Activated CD4-positive, alpha-beta T cell treated with anti-CD3 and anti-CD28 coated beads, Interleukin-2, amount 50 U/mL, for 16 hours (primary cell): ENCODE measurements at regions not wholly inside any gene's neighbourhood (a gene's known extent, or its start where the extent isn't known, plus 50 kb on each side); places are given as distances from the start of the nearest gene placed in this dataset.
"Not testable (repeated sequence)": the region's sequence is repeated elsewhere in the genome, so short reads cannot be mapped to it uniquely, and the experiment has no call there.

Source experiments
- DNase-seq: peaks from one replicate; pipeline ENCODE4 v3.0.0-alpha.2; 2020

DNA sequence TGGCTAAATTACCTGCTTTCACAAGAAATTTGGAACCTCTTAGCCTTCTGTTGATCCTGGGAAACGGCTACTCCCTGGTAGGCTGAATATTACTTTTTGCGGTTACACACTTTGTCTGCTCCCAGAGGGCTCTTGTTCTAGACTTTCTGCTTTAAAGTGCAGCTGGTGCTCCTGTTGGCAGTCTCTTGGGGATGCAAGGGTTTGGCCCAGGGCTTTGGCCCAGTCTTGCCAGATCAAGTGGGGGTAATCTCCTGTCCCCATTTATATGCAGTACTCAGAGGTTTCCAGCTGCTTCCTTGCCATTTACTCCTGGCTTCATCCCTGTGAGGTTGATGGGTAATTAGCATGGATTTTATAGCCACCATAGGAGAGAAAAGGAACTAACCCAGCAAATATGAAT lies 558.2 kb upstream of the MIS18BP1 start:
- DNase-seq = no peak

DNA sequence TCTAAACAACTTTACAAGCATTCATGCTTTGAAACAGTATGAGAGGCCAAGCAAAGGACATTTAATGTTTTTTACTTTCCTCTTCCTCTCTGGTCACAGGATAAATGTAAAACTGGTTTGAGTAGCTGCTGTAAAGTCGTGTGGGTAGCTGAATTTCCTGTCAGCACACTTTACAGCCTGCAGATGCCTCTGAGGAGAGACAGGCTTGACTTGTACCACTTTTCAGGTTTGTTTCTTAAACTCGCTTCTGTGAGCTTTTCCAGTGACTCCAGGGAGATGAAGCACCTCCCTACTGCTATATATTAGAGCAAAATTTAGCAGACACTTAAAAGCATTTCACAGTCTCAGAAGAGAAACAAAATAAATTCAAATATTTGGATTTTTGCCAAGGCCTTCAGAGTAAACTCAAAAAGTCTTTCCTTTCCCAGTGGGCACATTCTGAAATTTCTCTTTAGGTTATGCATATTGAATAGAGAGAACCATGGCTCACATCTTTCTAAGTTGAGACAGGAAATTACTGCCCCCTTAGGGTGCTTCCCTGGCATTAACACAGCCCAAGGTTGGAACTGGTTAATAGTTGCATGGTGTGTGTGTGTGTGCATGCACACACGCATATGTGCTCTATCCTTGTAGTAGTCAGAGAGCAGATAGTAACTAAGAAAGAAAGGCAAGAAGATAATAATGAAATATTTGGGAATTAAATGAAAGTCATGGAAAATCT lies 557.3 kb upstream of the MIS18BP1 start:
- no peak for DNase-seq

DNA sequence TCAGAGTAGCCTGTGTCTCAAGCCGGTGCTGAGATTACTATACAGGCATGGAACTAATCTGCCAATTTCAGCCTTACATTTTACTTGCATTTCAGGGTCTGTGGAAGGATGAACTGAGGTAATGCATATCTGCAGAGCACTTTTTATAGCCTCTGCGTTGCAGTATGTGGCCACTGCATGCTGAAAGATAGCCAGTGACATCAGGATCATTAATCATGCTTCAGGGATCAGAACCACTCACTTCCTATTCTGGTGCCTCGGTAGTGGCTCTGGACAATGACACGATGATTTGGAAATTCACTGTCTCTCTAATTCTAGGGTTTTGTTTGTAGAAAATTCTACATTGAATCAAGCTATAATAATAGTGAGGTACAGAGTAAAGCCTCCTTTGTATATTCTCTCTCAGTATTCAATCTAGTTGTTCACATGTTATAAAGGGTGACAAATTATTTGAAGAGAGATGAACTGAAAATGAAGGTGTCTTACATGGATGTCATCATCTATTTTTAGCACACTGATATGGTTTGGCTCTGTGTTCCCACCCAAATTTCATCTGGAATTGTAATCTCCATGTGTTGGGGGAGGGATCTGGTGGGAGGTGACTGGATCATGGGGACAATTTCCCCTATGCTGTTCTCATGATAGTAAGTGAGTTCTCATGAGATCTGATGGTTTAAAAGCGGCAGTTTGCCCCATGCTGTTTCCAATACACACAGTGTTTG lies 554.3 kb upstream of the MIS18BP1 start:
- no peak for DNase-seq

DNA sequence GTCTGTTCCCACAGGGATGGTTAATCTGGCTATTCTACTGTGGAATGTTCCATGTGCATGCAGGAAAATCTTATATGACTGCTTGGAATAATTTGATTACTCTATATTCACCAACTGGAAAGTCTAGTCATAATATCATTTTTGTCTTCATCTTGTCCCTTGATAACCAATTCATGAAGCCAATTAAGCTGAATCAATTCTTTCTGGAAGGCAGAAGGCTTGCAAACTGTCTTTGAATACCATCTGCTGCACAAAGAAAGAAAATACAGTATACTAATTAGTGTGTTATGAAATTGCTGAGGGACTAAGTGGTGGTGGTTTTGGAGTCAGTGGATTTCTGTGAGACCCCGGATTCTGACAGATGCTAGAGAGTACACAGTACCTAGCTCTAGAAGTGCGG lies 546.5 kb upstream of the MIS18BP1 start:
- DNase-seq = no peak

DNA sequence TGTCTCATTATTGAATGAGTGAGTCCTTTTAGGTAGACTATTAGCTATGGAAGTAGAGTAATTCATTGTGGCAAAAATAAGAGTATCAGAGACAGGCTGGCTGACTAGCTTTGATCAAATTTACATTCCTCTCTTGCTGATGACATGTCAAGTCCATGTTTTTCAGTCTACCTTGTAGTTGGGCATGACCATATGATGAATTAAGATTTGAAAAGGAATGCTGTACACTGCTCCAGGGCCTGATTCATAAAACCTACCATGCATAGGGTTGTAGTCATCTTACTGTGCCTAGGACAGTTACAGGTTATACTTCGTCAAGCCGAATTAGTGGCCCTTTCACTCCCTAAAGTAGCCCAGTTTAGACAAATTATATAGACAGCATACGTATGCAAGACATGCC lies 545.7 kb upstream of the MIS18BP1 start:
- no peak for DNase-seq

DNA sequence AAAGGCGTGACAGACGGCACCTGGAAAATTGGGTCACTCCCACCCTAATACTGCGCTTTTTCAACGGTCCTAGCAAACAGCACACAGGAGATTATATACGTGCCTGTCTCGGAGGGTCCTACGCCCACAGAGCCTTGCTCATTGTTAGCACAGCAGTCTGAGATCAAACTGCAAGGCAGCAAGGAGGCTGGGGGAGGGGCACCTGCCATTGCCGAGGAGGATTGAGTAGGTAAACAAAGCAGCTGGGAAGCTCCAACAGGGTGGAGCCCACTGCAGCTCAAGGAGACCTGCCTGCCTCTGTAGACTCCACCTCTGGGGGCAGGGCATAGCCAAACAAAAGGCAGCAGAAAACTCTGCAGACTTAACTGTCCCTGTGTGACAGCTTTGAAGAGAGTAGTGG lies 543.0 kb upstream of the MIS18BP1 start:
- DNase-seq = not testable (repeated sequence)

DNA sequence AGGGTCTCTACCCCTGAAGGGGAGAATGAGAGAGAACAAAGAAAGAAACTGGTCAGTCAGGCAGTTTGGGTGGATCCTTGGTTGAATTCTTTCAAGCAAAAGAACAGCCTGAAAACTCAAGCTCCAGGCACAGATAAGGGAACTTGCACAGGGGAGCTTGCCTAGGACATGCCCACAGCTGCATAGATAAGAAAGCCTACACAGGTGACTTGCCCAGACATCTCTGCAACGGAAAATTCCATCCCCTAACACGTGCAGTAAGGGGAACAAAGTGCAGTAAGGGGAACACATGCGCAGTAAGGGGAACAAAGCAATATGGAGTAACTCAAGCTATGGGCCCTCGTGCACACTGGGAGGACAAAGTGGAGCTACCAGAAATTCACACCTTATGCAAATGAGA lies 540.1 kb upstream of the MIS18BP1 start:
- no peak for DNase-seq

DNA sequence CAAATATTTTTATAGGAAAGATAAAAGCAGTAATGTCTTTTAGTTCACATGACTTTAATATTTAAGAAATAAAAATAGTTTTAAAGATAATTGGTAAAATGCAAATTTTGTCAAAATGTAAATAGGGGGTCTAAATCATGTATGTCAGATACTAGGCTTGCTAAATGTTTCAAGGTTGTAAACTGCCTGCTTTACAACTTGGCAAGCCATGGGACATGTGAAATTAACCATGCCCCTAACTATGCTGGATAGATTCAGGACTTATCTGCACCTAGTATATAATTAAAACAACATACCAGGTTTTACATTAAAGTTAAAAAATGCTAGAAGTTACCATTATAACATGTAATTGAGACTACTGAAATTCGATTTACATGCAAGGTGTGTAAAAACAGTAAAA lies 537.3 kb upstream of the MIS18BP1 start:
- DNase-seq = no peak

DNA sequence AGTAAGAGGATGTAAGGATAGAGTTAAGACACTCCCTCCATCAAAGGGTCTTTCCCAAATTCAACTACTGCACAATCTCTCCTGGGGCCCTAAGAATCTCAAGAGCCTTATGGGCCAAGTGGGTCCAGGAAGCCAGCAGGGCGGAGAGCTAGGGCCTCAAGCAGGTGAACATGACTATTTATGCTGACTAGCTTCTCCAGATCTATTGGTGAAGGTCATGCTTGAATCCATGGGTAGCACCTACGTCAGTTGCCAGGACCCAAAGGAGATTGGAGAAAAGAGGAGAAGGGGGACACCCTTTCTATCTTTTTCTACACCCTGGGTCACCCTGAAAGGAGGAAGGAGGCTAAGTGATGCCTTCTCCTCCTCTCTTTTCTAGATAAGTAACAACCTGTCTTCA lies 534.2 kb upstream of the MIS18BP1 start:
- DNase-seq = no peak

DNA sequence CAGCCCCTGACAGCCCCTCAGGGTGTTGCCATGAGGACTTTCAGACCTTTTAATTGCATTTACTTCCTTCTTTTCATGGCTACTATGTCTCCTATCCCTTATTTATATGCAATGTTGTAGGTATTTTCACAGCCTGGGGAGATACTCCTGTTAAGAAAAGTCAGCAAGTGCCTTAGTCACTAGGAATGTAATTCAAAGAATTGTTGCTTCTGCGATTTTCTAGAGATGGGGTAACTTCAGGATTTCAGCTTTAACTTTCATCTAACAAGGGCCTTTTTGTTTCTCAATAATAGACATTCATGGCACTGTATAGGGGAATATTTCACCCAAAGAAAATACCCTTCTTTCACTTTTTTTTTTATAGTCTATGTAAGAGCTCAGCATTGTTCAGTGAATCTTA lies 533.3 kb upstream of the MIS18BP1 start:
- DNase-seq = no peak

DNA sequence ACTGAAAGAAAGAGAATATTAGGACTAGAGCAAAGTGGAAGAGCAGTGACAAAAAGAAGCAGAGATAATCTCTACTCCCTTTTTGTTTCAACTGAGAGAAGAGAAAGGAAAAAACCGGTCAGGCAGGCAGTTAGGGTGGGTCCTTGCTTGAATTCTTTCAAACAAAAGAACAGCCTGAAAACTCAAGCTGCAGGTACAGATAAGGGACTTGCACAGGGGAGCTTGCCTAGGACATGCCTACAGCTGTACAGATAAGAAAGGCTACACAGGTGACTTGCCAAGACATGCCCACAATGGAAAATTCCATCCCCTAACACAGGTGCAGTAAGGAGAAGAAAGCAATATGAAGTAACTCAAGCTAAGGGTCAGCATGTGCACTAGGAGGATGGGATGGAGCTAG lies 532.2 kb upstream of the MIS18BP1 start:
- DNase-seq = no peak

DNA sequence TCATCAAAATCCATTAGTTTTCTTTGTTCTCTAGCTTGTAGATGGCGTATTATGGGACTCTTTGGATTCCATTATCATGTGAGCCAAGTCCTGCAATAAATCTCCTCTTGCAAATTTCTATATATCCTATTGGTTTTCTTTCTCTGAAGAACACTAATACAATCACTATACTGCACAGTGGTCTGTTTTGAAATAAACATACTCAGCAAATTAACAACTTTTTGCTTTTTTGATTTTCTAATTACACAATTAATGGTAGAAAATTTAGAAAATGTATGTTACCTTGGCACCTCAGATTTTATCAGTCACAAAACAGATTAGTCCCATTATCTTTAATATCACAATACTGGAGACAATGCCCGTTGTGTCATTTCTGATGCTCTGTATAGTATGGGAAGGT lies 513.2 kb upstream of the MIS18BP1 start:
- DNase-seq = no peak

DNA sequence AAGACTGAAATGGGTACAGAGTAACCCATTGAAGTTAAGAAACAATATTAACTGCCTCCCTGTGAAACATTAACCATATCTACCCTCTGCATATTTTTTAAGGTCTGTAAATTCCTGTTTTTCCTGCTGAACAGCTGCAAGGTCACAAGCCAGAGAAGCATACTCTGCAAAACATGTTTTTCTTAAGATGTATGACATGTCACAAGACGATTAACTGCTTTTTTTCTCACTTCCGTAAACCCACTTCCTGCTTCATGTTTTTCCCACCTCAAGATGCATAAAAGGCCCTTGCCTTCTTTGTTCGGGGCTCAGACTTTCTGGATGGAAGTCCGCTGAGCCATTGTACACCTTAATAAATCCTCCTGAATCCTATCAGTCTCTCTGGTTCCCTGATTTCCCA lies 504.7 kb upstream of the MIS18BP1 start:
- no peak for DNase-seq

DNA sequence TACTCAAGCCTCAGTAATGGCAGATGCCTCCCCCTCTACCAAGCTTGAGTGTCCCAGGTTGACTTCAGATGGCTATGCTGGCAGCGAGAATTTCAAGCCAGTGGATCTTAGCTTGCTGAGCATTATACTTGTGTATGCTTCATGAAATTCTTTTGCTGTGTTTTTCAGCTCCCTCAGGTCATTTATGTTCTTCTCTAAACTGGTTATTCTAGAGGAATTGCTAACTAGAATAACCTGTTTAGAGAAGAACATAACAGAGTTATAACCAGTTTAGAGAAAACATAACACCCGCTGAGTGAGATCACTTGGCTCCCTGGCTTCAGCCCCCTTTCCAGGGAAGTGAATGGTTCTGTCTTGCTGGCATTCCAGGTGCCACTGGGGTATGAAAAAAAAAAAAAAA lies 503.4 kb upstream of the MIS18BP1 start:
- not testable (repeated sequence) for DNase-seq

DNA sequence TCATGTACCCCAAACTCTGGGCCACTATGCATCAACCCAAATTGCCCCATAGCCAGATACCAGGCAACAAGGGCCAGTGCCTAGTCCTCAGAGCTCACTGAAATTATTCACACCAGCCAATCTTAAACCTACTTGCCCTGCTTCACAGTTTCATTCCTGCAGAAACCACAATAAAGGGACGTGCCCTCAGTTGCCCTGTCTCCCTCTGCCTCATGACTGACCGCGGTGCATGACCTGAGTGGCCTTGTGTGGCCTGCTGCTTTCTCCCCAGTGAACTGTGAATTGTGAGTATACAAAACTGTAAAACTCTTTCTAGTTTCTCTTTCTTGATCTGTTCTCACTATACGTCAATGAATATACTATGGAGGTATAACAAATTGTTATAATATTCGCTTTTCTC lies 490.9 kb upstream of the MIS18BP1 start:
- no peak for DNase-seq

DNA sequence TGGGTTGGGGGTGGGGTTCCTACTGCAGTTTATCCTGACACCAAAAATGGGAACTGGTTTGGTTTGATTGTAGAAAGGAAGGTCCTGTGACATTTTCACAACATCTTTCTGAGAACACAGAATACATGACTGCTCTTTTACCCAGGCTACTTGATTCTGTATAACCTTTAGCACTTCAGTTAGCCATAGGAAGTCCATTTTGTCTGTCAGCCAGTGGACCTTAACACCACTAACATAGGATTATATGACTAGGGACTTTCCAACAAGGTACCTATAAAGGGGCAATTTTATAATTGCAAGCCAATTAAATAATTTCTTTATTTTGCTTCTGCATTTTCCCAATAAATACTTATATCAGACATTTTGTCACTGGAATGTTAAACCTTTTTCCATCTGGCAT lies 489.2 kb upstream of the MIS18BP1 start:
- DNase-seq = no peak

DNA sequence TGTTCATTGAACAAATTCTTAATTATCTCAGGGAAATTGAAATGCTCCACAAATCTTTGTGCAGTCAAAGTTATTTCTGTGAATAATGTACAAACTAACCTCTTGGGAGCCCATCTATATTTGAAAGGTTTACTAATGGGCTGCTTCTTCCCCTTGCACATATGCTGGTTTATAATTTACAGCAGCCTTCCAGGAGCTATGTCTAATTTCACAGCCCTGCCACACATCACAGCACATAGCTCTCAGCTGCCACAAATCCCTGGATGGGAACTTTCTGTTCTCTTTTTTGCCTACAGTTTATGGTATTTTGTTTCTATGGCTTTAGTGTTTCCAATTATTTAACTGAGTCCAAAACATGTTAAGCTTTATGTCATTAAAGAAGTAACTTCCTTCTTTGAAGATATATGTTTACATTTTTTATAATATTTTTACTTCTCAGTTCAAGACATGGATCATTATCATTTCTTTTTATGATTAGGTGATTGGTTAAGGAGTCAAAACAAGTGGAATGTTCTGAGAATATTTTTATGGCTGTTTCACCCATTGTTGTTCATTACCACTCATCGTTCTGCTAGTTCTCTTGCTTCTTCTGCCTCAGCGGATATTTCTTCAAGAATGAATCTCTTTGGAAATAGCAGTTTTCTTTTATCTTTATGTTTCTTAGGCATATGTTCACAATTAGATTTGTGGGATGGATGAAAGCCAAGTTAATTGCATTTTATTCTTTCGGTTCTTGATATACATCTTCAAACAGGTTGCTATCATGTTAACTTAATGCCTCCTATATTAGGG lies 475.6 kb upstream of the MIS18BP1 start:
- DNase-seq = no peak

DNA sequence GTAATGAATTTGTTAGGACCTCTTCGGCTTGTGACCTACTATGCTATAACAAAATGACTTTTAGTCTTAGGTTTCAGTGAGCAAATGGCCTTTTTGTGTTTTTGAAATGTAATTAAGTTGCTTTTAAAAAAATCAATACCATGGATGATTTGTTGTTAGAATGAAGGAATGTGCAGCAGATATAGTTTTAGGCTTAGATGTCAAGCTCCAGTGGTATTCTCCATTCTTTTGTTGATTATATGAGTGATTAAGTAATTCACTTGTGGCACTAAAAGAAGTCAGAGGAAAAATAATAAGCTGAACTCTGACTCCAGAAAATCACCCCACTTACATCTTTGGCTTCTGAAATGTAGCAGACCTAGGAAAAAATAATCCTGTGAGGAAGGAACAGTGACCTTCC lies 474.1 kb upstream of the MIS18BP1 start:
- no peak for DNase-seq

DNA sequence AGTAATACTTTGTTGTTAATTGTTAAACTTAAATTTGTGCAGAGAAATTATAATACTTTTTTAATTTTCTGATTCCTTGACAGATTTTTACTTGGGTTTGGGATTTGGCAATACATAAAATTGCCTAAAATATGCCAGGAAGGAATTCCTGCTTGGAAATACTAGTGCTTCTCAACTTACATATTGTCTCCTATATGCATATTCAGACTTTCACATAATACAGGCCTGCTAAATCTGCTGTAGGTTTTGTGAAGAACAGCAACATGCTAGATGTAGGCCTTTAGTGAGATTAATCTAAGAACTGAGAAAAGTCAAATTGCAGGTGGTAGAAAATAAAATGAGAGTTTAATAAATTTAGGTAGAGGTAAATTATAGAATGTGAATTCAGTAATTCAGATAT lies 468.5 kb upstream of the MIS18BP1 start:
- DNase-seq = no peak

DNA sequence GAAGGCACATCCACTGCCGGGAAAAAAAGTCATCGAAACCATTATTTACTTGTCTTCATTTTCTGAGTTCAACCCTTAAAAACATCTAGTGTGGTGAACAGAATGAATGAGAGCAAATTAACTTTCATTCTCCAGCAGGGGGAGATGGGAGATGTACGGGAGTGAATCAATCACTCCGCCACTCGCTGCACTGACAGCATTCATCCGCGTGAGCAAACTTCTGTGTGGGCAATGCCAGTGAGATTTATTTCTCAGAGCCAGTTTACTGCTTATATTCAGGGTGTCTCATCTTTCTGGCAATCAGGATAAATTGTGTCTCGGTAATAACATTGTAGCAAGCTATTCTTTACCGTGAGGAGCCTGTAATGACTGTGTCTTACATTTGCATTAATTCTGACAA lies 463.6 kb upstream of the MIS18BP1 start:
- no peak for DNase-seq

DNA sequence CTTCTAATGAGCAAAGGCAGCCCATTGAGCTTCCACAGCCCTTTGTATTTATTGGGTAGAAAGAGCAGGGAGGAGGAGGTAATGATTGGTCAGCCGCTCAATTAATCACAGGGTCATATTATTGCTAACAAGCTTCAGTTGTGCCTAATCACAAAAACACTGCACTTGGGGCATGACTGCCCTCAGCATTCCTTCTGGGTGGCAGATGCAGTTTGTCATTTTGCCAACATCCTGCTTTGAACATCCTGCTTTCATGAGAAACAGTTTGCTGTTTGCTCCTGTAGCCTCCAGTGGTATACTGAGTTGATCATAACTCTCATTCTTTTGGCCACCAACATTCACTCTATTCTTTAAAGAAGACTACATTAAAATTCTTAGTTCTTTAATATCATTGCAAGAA lies 462.9 kb upstream of the MIS18BP1 start:
- DNase-seq = no peak

DNA sequence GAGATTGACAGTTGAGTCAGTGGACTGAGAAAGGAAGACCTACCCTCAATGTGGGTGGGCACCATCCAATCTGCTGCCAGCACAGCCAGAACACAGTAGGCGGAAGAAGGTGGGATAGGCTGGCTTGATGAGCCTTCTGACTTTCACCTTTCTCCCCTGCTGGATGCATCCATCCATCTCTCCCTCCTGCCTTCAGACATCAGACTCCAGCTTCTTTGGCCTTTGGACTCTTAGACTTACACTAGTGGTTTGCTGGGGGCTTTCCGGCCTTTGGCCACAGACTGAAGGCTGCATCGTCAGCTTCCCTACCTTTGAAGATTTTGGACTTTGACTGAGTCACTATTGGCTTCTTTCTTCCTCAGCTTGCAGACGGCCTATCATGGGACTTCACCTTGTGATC lies 456.5 kb upstream of the MIS18BP1 start:
- no peak for DNase-seq

DNA sequence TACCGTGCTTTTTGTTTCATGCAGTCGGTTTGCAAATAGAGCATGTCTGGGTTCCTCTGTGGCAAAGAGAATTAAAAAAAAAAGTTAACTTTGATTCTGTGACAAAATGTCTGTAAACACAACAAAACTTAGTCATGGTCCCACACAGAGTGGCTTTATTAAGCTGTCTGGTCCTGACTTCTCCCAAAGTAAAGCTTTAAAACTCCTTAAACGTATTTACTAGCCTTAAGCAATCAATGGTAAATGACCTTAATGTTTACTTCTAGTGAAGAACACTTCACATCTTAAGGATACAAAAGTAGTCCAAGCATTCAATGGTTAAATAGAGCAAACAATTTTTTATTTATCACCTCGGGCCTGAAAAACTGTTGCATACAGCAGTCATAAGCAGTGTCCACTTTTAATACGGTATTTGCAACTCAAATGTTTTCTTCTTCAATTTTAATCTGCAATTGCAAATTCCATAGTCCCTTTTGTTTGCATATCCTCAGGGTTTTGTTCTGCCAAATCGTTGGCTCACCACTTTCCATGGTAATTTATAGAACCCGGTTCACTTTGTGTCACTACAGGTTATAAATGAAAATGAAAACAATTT lies 453.0 kb upstream of the MIS18BP1 start:
- no peak for DNase-seq

DNA sequence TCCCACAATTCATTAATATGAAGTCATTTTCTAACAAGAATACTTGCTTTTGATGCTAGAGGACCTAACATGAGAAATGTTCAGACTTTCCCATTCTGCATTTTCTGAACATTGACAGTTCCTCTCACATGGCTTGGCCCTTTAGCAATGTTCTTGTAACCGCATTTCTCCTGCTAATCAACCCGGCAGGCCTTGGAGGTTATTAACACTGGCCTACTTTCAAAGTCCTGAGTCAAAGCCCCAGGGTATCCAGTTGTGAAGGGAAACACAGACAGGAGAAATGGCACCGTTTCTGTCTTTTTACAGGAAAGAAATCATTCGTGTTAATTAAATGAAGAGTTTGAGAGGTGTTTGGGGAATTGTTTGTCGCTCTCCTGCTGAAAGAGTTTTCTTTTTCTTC lies 446.5 kb upstream of the MIS18BP1 start:
- DNase-seq = no peak
